Common myeloid progenitor, CD34-positive (primary cell): ENCODE measurements at regions not wholly inside any gene's neighbourhood (a gene's known extent, or its start where the extent isn't known, plus 50 kb on each side); places are given as distances from the start of the nearest gene placed in this dataset.
"Not testable (repeated sequence)": the region's sequence is repeated elsewhere in the genome, so short reads cannot be mapped to it uniquely, and the experiment has no call there.

Experiments used
- CTCF ChIA-PET: fragments of 350-600 bp; sonication (Branson Sonifier 250); formaldehyde crosslinking; loops from one replicate; lab custom pipeline; 2021; ENCODE audit warnings: antibody characterized with exemption; lab: Charles Lee
- POLR2A ChIA-PET: fragments of 350-600 bp; sonication (Branson Sonifier 250); formaldehyde crosslinking; loops from one replicate; lab custom pipeline; 2021; ENCODE audit warnings: antibody characterized with exemption; lab: Charles Lee
- DNase-seq, 3 donors: peaks; one replicate each; pipeline versions ENCODE4 v3.0.0 to v3.0.0-alpha.2; 2013
- H3K27ac ChIP-seq, 2 experiments: 1 replicate in 1 of 2; 2 replicates in 1 of 2; pipeline ENCODE4 v1.7.0; 2013; ENCODE audit warnings: inconsistent platforms in 2 of 2, low read length in 2 of 2, mild to moderate bottlenecking in 2 of 2, low read depth in 1 of 2, moderate library complexity in 1 of 2; ENCODE audit not compliant: severe bottlenecking in 2 of 2, insufficient read depth in 1 of 2, poor library complexity in 1 of 2
- H3K27me3 ChIP-seq, 5 experiments: replicated peaks in 2 of 5; 1 replicate in 3 of 5; 2 replicates in 2 of 5; pipeline versions ENCODE4 v1.6.1 to v1.7.0; 2013; ENCODE audit warnings: low read length in 4 of 5, mild to moderate bottlenecking in 2 of 5, moderate library complexity in 2 of 5, inconsistent platforms in 1 of 5; ENCODE audit not compliant: insufficient read depth in 5 of 5, control insufficient read depth in 4 of 5
- H3K36me3 ChIP-seq, 4 experiments: 1 replicate in 2 of 4; 2 replicates in 2 of 4; pipeline versions ENCODE4 v1.6.1 to v1.7.0; 2013; ENCODE audit warnings: low read length in 3 of 4, control low read depth in 1 of 4, mild to moderate bottlenecking in 1 of 4; ENCODE audit not compliant: control insufficient read depth in 4 of 4, insufficient read depth in 4 of 4
- H3K4me1 ChIP-seq, 4 experiments: 1 replicate in 3 of 4; 2 replicates in 1 of 4; pipeline versions ENCODE4 v1.6.1 to v1.7.1; 2013; ENCODE audit warnings: low read length in 3 of 4, mild to moderate bottlenecking in 3 of 4, control low read depth in 1 of 4, inconsistent platforms in 1 of 4, moderate library complexity in 1 of 4; ENCODE audit not compliant: control insufficient read depth in 4 of 4, insufficient read depth in 4 of 4; ENCODE audit errors: control extremely low read depth in 1 of 4
- H3K4me3 ChIP-seq, 7 experiments: 1 replicate in 4 of 7; 2 replicates in 3 of 7; pipeline versions ENCODE4 v1.5.1 to v1.7.0; 2013; ENCODE audit warnings: mild to moderate bottlenecking in 7 of 7, low read length in 6 of 7, moderate library complexity in 6 of 7, inconsistent platforms in 2 of 7, low read depth in 2 of 7, control low read depth in 1 of 7; ENCODE audit not compliant: insufficient read depth in 4 of 7, control insufficient read depth in 1 of 7; ENCODE audit errors: extremely low read depth in 1 of 7
- H3K9me3 ChIP-seq, 5 experiments: 1 replicate in 4 of 5; 2 replicates in 1 of 5; pipeline versions ENCODE4 v1.6.1 to v1.7.1; 2013; ENCODE audit warnings: low read length in 4 of 5, mild to moderate bottlenecking in 2 of 5, inconsistent platforms in 1 of 5, low read depth in 1 of 5, moderate library complexity in 1 of 5; ENCODE audit not compliant: control insufficient read depth in 4 of 5, insufficient read depth in 2 of 5; ENCODE audit errors: control extremely low read depth in 1 of 5
- WGBS: methylation state at CpG from one replicate; pipeline ENCODE4 v1.1.5; 2013; ENCODE audit not compliant: insufficient coverage; 5-methylcytosine and 5-hydroxymethylcytosine counted together

- H3K4me3 ChIP-seq, result no peak overlapping the region
- H3K9me3 ChIP-seq, result peaks cover 0 to 4% (median 0%) of the 10 kb centered on the region in 5 experiments
- no peaks in the 10 kb centered on the region for H3K36me3 ChIP-seq
- no peak for DNase-seq
- H3K27me3 ChIP-seq, result no peaks in the 10 kb centered on the region
- POLR2A ChIA-PET, result no interaction called here
- H3K4me1 ChIP-seq, result no peaks in the 10 kb centered on the region
- no peak overlapping the region for H3K27ac ChIP-seq
- CTCF ChIA-PET, result no interaction called here
Measured at GRCh38 chr6:55058682-55059081, 115.6 kb upstream of the HCRTR2 start.

- Histone ChIP-seq H3K27ac (no peak overlapping the region), H3K4me1 (no peaks in the 10 kb centered on the region), H3K27me3 (no peaks in the 10 kb centered on the region), H3K36me3 (no peaks in the 10 kb centered on the region), H3K9me3 (peaks cover 0 to 4% (median 0%) of the 10 kb centered on the region in 5 experiments), H3K4me3 (no peak overlapping the region)
- 53% methylated on average over 2 of the region's 3 CpGs for WGBS
- ChIA-PET CTCF (interaction anchor here (0.9 to 1.0 kb wide), 2 partner anchors 55 to 346 kb away, joined by 3 read pairs; no protein-coding TSS in a partner anchor), POLR2A (no interaction called here)
- no peak for DNase-seq
Measured at GRCh38 chr6:55064711-55065420, 109.4 kb upstream of the HCRTR2 start.

GRCh38 chr6:55069132-55069781 lies 105.1 kb upstream of the HCRTR2 start:
- ChIA-PET POLR2A (no interaction called here), CTCF (interaction anchor here (0.6 to 1.6 kb wide), 4 partner anchors 58 to 353 kb away, joined by 3 to 8 read pairs (median 4); no protein-coding TSS in a partner anchor)
- peak; percentile 46 to 65 (median 61) for DNase-seq
- 18% methylated on average over 1 of the region's 3 CpGs for WGBS
- Histone ChIP-seq H3K27me3 (no peaks in the 10 kb centered on the region), H3K4me3 (no peak overlapping the region), H3K9me3 (no peaks in the 10 kb centered on the region), H3K36me3 (no peaks in the 10 kb centered on the region), H3K4me1 (no peaks in the 10 kb centered on the region), H3K27ac (no peak overlapping the region)

- 100% methylated on average over 2 of the region's 3 CpGs for WGBS
- H3K27ac ChIP-seq, result no peak overlapping the region
- peaks cover 0 to 3% (median 0%) of the 10 kb centered on the region in 5 experiments for H3K9me3 ChIP-seq
- H3K27me3 ChIP-seq, result no peaks in the 10 kb centered on the region
- no peak for DNase-seq
- ChIA-PET POLR2A (no interaction called here), CTCF (no interaction called here)
- H3K4me3 ChIP-seq, result no peak overlapping the region
- no peaks in the 10 kb centered on the region for H3K36me3 ChIP-seq
- H3K4me1 ChIP-seq, result no peaks in the 10 kb centered on the region
Measured at GRCh38 chr6:55082021-55082420, 92.3 kb upstream of the HCRTR2 start.

- CTCF ChIA-PET, H3K27ac ChIP-seq, H3K27me3 ChIP-seq: not testable (repeated sequence)
Measured at GRCh38 chr6:55088011-55088410, 86.3 kb upstream of the HCRTR2 start.

GRCh38 chr6:55088902-55089301 lies 85.4 kb upstream of the HCRTR2 start:
- CTCF ChIA-PET, result no interaction called here
- POLR2A ChIA-PET, result no interaction called here

More at GRCh38 chr6:55088011-55088410, 86.3 kb upstream of the HCRTR2 start:
- DNase-seq, POLR2A ChIA-PET, H3K36me3 ChIP-seq, H3K4me3 ChIP-seq, H3K9me3 ChIP-seq, H3K4me1 ChIP-seq: not testable (repeated sequence)
- WGBS, result 94% methylated on average over 5 of the region's 6 CpGs

GRCh38 chr6:55089325-55089724 lies 85.0 kb upstream of the HCRTR2 start:
- Histone ChIP-seq H3K27me3 (no peaks in the 10 kb centered on the region), H3K4me1 (no peaks in the 10 kb centered on the region), H3K4me3 (no peak overlapping the region), H3K36me3 (no peaks in the 10 kb centered on the region), H3K9me3 (no peaks in the 10 kb centered on the region), H3K27ac (no peak overlapping the region)
- no CpG with 5 or more reads among the region's 2 CpGs for WGBS
- ChIA-PET POLR2A (no interaction called here), CTCF (no interaction called here)
- no peak for DNase-seq

More at GRCh38 chr6:55088902-55089301, 85.4 kb upstream of the HCRTR2 start:
- no peak for DNase-seq
- Histone ChIP-seq H3K9me3 (peaks cover 0 to 2% (median 0%) of the 10 kb centered on the region in 5 experiments), H3K27ac (no peak overlapping the region), H3K4me3 (no peak overlapping the region), H3K4me1 (no peaks in the 10 kb centered on the region), H3K36me3 (no peaks in the 10 kb centered on the region), H3K27me3 (no peaks in the 10 kb centered on the region)
